HG03460 (cell line): ENCODE measurements at regions not wholly inside any gene's neighbourhood (a gene's known extent, or its start where the extent isn't known, plus 50 kb on each side); places are given as distances from the start of the nearest gene placed in this dataset.
"Not testable (repeated sequence)": the region's sequence is repeated elsewhere in the genome, so short reads cannot be mapped to it uniquely, and the experiment has no call there.

ENCODE experiments used
- ATAC-seq: cut with Tn5 transposase; IDR thresholded peaks from one replicate; pipeline ENCODE4 v1.9.1; 2021; ENCODE audit not compliant: unreplicated experiment

DNA sequence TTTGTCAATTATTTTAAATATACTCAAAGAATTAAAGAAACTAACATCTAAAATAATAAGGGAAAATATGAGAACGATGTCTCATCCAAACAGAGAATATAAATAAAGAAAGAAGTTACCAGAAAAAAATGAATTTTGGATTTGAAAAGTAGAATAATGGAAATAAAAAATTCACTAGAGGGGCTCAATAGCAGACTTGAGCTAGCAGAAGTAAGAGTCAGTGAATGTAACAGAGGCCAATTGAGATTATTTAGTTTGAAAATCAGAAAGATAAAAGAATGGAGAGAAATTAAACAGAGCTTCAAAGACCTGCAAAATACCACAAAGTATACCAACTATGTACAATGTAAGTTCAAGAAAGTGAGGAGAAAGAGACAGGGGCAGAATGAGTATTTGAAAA is 333.6 kb downstream of the GPD2 start:
- ATAC-seq = no peak

DNA sequence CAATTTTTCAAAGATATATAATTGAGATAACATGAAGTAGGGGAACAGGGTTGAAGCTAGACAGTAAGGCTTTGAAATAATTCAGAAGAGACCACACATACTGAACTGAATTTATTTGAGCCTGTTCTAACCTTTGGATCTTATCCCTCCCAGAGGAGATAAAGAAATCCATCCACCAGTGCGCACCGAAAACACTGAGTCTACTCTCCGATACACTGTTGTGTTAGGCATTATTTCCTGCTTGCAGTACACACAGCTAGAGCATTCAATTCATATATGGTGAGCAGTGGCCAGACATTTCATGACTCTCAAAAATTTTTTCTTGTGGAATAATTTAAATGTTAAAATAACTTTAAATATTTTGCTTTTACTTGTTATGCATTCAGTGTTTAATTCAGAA is 342.7 kb downstream of the GPD2 start:
- no peak for ATAC-seq

DNA sequence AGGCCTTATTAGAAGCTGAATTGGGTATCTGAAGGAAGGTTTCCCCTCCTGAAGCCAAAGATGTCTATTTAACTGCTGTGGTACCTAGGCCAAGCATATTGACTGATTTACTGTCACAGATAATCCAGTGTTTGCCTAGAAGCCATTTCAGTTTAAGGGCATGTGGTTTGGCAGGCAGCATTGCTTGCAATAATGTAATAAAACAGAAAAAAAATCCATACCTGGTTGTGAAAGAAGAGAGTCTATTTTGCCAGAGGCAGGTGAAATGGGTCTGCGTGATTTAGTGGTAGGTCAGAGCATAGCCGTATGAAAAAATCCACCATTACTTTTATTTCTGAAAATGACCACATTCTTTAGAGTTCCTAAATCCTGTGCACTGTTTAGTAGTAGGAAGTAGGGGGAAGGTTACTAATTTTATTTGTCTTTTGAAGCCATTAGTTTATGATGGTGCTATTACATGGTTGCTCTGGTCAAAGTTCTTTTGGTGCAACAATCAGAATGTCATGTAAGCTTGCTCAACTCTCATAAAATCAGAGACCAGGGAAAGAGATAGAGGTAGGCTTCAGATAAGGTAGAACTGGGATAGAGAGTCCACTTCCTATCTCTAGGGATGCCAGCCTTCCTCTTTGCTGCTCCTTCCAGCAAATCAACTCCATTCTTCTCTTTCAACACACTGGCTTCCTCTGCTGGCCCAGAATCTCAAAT is 343.4 kb downstream of the GPD2 start:
- no peak for ATAC-seq

DNA sequence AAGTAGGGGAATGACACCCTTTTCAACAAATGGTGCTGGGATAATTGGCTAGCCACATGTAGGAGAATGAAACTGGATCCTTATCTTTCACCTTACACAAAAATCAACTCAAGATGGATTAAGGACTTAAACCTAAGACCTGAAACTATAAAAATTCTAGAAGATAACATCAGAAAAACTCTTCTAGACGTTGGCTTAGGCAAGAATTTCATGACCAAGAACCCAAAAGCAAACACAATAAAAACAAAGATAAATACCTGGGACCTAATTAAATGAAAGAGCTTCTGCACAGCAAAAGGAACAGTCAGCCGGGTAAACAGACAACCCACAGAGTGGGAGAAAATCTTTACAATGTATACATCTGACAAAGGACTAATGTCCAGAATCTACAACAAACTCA is 345.5 kb downstream of the GPD2 start:
- ATAC-seq = not testable (repeated sequence)

DNA sequence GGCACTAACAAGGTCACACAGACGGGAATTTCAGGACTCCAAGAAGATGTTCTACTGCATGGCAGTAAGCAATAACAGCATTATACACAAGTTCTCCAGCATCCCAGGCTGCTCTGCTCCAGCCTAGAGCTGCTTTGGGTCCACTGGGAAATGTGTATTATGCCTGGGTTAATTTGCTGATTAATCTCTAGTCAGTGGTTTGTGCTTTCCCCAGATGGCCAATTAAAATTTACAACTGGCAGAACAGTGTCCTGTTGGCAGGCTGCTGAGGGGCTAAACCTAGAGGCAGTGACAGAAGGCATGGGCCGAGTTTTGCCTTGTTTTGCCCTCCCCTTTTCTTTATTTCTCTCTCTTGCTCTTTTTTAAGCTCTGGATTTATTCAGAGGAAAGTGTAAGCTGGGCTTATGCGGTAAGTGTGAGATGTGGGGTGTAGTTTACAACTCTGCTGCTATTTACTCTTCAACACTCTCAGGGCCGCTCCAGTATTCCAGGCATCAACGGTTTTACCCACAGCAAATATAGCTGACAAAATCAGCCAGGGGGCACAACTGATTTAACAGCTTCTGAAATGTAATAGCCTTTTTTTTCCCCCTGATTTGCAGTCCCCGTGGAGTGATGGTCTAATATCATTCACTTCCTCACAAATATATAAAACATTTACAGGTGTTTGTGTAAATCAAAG is 348.0 kb downstream of the GPD2 start:
- ATAC-seq = no peak

DNA sequence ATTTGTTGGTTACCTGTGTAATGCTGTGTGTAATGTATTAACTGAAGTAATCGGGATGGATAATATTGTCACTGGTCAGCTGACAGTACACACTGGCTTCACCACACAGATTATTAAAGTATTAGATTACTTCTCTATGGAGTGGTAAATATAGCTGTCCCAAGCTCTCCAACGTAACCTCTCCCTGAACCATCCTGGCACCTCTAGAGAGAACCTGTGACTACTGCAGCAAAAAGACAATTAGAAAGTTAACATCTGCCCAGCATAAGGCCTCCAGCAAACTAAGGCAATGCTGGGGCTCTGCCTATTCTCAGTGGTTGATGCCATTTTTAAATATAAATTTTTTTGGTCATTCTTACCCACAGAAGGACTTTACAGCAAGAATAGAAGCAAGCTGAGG is 351.3 kb downstream of the GPD2 start:
- ATAC-seq = no peak

DNA sequence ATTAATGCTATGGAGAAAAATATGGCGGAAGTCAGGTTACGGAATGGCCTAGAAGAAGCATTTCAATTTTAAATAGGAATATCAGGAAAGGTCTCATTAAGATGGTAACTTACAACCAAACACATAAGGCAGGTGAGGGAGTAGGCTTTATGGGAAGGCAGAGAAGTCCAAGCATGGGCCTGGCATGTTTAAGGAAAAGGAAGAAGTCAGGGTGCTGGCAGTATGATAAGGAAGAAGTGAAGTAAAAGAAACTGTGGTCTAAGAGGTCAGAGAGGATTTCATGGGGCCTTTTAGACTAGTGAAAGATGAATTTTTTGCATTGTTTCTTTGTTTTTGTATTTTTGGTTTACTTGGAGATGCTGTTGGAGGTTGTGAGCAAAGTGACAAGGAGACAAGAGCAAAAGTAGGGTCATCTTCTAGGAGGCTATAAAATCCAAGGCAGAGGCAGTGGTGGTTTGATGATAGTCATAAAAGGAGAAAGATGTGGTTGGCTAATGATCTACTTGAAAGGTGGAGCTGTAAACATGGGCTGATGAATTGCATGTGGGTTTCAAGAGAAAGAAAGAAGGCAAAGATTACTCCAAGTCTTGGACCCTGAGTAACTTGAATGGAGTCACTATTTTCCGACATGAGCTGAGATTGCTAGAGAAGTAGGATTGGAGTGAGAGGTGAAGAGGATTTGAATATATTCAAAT is 354.3 kb downstream of the GPD2 start:
- no peak for ATAC-seq

DNA sequence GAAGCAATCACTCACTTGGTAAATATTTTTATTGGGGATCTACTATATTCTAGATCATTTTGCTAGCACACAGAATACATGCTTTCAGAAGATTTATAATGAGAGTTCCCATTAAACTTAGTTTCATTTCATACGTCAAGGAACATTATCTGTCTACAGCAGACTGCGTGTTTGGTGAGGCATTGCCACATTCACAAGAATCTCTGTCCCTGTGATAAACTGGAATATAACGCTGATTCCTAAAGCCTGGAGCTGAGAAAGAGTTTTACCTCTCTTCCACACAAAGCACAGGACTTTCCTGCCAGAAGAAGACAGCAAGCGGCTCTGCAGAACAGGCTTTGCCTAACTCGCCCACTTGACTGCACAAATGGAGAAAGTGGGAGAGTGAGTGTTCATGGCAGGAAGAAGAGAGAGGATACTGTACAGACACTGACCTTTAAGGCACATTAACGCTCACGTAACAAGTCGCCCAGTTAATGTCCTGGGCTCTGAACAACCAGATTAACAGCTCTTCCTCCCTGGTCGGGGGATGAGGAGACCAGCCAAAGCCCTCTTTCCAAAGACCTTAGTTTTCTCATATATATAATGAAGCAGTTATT is 356.2 kb downstream of the GPD2 start:
- no peak for ATAC-seq

DNA sequence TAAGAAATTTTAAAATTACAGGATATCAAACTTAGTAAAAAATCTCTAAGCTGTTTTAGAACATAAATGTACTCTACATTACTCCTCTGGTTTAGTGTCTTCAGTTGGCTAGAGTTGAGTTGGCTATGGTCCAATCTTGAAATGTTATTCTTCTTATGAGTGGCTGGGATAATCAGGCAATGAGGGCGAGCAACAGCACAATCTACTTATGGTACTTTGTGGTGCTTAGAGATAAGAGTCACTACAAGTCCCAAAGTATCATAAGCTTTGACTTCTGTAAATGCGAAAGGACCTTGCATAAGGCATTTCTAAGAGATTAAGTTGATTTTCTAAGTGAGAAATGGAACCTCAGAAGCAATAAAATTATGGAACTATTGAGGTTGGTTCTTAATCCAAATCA is 361.7 kb downstream of the GPD2 start:
- no peak for ATAC-seq

DNA sequence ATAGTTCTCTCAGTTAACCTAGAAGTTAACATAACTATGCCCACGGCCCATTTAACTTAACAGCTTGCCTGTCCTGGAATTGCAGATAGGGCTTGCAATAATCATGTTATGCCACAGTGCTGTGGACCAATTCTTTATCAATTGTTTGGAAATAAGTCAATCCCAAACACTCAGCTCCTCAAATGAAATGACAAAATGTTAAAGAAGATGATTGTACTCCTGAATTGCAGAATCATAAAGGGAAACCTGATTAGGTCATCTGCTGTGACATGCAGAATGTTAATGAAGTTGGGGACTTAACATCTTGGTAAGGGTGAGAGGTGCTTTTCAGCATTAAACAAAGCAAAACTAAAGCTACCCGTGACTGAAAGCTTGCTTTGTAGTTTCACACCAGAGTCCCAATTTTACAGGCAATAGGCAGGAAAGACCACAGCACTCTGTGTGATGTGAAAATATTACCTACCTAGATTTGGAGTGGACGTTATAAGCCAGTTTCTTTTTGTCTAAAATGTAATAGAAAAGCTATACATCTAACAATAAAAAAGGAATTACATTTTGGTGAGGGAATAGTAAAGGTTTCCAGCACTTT is 364.0 kb downstream of the GPD2 start:
- no peak for ATAC-seq

DNA sequence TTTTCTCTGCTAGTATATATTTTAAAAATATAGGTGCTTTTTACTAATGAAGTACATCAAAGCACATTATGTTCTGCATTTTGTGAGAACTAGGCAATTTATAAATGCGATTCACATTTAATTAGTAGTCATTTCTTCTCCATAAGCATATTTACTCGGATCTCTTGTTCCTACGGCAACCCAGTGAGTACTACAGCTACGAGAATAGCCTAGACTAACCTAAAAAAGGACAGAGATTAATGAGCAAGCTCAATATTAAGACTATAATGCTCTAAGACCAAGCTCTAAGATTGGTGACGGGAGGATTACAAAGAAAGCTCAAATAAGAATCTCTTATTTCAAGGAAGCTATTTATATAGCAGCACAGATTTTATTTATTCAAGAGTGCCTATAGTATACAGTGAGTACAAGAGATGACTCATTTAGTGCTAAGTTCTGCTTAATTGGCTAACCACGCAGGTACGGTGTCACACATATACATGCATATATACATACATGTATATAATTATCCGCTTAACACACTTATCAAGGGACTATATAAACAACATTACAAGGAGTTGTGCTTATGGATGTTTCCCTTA is 364.7 kb downstream of the GPD2 start:
- ATAC-seq = no peak

DNA sequence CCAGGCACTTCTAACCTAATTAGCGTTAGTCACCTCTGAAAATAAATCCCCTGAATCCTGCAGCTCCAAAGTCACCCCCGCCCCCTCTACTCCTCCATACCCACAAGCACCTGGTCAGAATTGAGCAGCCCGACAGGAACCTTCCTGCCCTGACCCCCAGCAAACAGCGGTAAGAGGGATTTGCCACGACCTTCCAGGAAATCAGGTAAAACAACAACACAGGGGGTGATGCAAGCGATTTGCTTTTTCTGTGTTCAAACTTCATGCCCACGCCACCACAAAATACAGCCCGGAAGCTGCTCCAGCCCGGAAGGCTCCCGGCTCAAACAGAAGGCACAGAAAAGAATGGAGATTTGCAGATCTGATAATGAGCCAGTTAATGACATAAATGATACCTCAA is 367.1 kb downstream of the GPD2 start:
- ATAC-seq = no peak

DNA sequence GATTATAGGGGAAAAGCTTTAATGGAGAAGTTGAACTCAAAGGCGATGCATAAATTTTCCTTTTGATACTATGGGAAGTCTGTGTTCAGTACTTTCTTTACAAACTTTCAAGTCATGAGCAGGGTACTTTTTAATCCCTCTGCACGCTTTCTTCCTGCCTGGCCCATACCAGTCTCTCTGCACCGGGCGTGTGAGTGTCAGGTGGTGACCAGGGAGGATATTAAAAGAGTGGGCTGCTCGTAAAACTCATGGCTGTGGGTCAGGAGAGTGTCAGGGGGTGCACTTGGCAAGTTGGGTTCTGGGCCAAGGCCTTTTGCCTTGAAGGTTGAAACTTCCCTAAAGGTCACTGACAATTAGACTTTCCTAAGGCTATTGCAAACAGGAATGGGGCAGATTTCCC is 367.8 kb downstream of the GPD2 start:
- no peak for ATAC-seq

DNA sequence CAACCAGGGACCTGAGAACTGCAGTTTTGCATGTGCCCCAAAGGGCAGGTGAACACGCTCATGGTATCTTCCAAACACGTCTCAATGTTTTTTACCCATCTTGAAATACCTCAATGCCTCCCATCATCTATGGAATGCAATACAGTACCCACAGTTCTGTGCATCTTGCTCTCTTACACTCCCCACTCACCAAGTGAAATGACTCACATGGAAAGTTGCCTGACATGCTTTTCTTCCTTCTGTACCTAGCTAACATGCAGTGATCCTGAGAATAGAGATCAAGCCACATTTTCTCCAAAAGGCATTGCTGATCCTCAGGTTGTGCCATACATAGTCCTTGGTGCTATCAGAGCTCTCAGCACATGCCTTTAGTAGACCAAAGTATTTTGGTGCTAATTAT is 373.9 kb downstream of the GPD2 start:
- no peak for ATAC-seq

DNA sequence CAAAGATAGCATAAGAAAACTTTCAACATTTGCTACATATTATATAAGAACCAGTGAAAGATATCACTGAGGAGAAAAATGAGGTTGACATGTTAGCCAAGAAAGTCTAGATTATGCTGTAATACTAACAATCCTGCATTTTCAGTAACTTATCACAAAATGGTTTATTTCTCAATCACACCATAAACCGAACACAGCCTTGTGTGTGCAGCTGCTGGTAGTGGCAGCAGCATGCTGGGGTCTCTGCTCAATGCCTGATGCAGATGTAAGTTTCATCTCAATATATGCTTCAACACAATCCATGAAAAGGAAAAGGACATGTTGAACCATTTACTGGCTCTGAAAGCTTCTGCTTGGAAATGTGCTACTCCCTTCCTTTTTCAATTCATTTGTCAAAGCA is 376.3 kb downstream of the GPD2 start:
- ATAC-seq = no peak

DNA sequence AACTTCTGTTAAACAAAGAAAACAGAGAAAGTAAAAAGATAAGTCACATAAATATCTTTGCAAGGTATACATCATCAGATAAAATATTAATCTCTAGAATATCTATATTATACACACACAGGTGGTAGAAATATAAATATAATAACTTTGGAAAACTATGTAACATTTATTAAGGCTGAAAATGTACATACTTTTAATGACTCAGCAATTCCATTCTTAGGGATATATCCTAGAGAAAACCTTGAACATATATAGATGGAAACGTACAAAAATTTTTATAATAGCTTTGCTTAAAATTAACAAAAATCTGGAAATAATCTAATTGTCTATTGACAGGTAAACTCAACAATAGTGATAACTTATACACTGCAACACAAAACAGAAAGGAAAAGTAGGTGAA is 381.3 kb downstream of the GPD2 start:
- no peak for ATAC-seq

DNA sequence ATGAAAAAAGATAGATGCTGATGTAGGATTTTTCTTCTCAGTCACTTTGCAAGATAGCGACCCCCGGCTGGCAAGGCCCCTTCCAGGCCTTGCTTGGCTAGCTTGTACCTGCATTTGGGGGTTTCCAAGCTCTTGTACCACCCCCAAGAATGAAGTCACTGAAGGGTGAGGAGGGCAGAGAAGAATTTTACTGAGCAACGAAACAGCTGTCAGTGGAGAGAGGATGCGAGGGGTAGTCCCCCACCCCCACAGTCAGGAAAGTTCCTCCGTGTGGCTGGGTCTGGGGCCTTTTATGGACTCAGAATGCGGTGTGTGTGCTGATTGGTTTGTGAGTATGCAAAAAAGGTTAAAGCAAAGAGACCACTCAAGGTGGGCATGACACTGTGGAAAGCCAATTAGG is 382.0 kb downstream of the GPD2 start:
- no peak for ATAC-seq

DNA sequence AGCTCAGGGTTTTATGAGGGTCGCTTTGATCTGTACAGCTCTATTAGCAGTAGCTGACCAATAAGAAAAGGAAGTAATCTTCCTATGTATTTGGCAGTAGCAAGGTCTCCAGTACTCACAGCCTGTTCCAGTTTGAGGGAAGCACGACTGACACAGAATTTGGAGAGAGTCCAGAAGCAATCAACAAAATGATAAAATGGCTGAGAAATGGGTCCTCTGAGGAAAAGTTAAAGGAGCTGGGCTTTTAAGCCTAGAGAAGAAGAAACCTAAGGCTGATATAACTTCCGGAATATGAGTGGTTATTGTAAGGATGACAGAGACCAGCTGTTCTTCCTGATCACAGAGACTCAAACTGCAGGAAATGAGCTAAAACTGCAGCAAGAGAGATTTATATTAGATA is 382.8 kb downstream of the GPD2 start:
- ATAC-seq = no peak

DNA sequence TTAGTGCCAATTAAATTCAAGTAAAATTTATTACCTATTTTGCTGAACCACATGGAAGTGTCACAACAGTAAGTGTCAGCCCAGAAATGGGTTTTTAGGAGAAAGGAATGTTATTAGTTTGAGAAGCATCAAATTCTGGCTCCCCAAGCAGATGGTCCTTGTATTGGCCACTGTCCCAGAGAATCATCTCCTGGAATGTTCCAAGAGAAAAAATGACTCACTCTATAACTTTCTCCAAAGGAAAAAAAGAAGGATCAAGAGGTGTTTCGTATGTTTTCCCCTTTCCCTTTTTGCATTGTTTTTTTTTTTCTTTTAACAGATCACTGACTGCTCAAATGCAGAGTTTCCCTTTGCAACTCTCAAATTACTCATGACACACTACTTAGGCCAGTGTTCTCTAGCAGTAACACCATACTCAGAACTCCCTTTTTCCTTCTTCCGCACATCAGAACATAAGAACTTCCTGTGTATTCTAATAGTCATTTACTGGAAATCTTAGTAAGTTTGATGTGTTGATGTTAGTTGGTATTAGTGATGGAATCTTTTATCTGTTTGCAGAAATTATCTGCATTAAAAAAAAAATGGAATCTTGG is 390.3 kb downstream of the GPD2 start:
- ATAC-seq = no peak

DNA sequence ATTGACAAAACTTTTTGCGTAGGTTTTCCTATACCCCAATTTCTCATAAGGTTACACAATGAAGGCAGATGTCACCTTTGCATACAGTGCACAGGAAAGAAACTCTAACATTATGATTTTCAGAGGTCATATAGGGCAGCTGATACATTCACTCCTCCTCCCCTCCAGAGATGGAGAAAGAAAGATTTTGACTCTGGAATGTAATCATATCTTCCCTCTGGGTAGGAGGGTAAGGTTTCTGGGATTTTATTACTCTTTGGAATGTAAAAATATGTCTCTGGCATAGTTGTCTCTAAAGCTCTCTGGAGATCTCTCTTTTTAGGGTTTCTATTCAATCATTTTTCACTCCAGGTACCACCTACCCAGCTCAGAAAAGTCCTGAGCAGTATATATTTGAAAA is 398.3 kb downstream of the GPD2 start:
- ATAC-seq = no peak
